GM12878 (cell line): ENCODE measurements at regions not wholly inside any gene's neighbourhood (a gene's known extent, or its start where the extent isn't known, plus 50 kb on each side); places are given as distances from the start of the nearest gene placed in this dataset.

ENCODE experiments used
- CTCF ChIP-seq, 3 experiments: IDR thresholded peaks in 2 of 3; conservative IDR thresholded peaks in 1 of 3; 2 replicates each; pipeline ENCODE4 v1.5.1; 2011; ENCODE audit warnings: low read depth in 3 of 3, low read length in 3 of 3, mild to moderate bottlenecking in 3 of 3, control low read depth in 2 of 3, moderate library complexity in 2 of 3, inconsistent platforms in 1 of 3, mixed read lengths in 1 of 3; ENCODE audit not compliant: control insufficient read depth in 2 of 3, insufficient read depth in 1 of 3; ENCODE audit errors: extremely low read depth in 1 of 3
- EZH2 ChIP-seq: IDR thresholded peaks from 2 replicates; pipeline ENCODE4 v1.6.1; 2012; ENCODE audit warnings: low read depth, mild to moderate bottlenecking, control low read depth, inconsistent platforms, low read length, borderline replicate concordance; ENCODE audit not compliant: control insufficient read depth
- NFYB ChIP-seq: IDR thresholded peaks from 2 replicates; pipeline ENCODE4 v1.6.1; 2011; ENCODE audit warnings: low read depth, mild to moderate bottlenecking, low read length, improper control_type of control experiment, moderate library complexity; ENCODE audit not compliant: insufficient read depth
- RCOR1 ChIP-seq: conservative IDR thresholded peaks from 2 replicates; pipeline ENCODE4 v1.6.1; 2012; ENCODE audit warnings: low read depth, low read length, improper control_type of control experiment
- SRF ChIP-seq, 2 experiments: IDR thresholded peaks; 2 replicates each; pipeline ENCODE4 v1.6.1; 2011; ENCODE audit warnings: low read depth in 2 of 2, low read length in 2 of 2, mild to moderate bottlenecking in 1 of 2, moderate library complexity in 1 of 2
- TAF1 ChIP-seq: IDR thresholded peaks from 2 replicates; pipeline ENCODE4 v1.6.1; 2011; ENCODE audit warnings: mild to moderate bottlenecking, low read depth, low read length, borderline replicate concordance
- ZNF217 ChIP-seq: fragments of 450-650 bp; IDR thresholded peaks from 2 replicates; pipeline ENCODE4 v1.6.1; 2017; ENCODE audit warnings: antibody characterized with exemption, mild to moderate bottlenecking

DNA sequence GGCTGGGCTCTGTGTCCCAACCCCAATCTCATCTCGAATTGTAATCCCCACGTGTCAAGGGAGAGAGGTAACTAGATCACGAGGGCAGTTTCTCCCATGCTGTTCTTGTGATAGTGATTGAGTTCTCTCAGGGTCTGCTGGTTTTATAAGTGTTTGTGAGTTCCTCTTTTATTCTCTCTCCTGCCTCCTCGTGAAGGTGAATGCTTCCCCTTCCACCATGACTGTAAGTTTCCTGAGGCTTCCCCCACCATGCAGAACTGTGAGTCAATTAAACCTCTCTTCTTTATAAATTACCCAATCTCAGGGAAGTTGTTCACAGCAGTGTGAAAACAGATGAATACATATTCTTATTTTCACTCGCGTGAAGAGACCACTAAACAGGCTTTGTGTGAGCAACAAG, 148.2 kb downstream of the TMEM30B start:
- TF ChIP-seq NFYB (no peak), CTCF (IDR thresholded peaks at IDR 0.05 in 2 of 3, conservative IDR thresholded peaks at IDR 0.05 in 1 of 3; ENCODE audit: control insufficient read depth in 2 of 3, extremely low read depth in 1 of 3, insufficient read depth in 1 of 3, low read depth in 3 of 3, low read length in 3 of 3) (no peak), EZH2 (no peak), ZNF217 (no peak), SRF (IDR thresholded peaks at IDR 0.05; ENCODE audit: low read depth in 2 of 2, low read length in 2 of 2) (no peak), TAF1 (no peak), RCOR1 (no peak)
